Suppressor macrophage treated with lipopolysaccharide for 4 hours (primary cell): ENCODE measurements at regions not wholly inside any gene's neighbourhood (a gene's known extent, or its start where the extent isn't known, plus 50 kb on each side); places are given as distances from the start of the nearest gene placed in this dataset.
"Not testable (repeated sequence)": the region's sequence is repeated elsewhere in the genome, so short reads cannot be mapped to it uniquely, and the experiment has no call there.

ENCODE experiments used
- DNase-seq: peaks from one replicate; pipeline ENCODE4 v3.0.0-alpha.2; 2020

DNA sequence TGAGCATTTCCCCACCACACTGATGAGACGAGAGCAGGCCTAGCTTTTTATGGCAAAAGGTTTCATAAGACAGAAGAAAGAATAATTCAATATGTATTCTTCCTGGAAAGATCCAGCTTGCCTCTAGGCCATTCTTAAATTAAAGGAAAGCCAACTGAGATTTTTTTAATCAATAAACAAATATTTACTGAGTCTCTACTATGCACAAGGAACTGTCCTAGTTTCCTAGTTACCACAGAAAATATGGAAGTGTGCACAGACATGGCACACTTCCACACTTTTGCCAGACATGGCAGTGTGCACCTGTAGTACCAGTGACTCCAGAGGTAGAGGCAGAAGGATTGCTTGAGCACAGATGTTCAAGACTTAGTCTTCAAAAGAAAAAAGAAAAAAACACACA, 281.0 kb downstream of the CETN3 start:
- DNase-seq: no peak

- no peak for DNase-seq
Observed at GRCh38 chr5:90119531-90119971, 290.0 kb downstream of the CETN3 start.

DNA sequence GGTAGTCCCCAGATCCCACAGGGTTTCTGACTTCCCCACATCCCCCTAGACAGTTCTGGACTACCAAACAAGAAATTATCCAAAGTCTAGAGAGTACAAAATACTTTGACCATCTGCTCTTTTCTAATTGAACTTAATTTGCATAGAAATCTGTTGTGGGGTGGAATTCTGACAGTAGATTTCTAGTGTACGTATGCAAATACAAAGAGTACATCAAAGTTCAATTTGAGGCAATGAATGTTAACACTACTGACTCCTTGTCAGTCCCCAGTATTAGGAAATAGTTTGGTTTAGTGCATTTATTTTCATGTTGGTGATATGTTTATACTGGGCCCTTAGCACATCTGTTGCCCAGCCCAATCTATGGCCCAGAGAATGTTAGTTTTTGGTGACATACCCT, 292.6 kb downstream of the CETN3 start:
- DNase-seq: no peak

DNA sequence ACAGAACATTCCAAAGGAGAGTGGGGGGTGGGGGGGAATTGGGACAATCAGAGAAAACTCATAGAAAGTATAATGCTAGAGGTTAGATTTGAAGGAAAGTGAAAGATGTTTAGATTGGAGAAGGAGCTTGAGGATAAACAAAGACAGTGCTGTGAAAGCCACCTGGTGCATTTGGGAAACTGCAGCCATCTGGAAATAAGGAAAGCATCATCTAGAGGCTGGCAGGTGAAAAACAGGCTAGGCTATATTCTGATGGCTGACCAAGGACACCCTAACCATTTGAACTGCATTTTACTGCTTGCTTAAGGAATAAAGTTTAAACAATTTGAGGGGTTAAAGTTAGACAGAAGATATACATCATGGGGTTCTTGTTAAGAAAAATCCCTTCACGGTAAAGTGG, 296.4 kb downstream of the CETN3 start:
- no peak for DNase-seq

DNA sequence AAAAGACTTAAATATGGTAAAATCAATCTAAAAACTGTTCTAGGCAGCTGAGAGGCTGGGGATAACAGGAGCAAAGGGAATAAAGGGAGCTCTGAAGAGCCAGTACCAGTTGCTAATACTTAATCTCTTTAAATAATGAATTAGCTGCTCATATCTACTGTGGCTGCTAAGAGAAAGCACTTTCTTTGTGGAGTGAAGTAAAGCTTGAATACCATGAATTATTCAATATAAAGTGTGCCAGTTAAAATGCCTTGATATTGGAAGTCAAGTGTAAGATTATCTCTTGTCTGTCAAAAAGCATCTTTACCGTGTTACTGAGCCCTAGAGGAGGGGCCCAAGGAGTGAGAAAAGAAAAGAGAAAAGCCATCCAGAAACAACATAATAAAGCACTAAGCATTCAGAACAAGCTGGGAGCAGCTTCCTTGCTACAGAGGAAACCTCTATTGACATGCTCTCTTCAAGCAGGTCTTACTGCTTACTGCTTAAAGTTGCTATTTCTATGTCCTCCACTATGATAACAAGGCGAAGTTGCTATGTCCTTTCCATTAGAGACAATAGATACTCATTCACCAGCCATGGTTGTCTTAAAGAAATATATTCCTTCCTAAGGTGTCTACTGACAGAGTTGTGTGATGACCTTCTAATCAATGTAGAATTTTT, 297.4 kb downstream of the CETN3 start:
- no peak for DNase-seq

DNA sequence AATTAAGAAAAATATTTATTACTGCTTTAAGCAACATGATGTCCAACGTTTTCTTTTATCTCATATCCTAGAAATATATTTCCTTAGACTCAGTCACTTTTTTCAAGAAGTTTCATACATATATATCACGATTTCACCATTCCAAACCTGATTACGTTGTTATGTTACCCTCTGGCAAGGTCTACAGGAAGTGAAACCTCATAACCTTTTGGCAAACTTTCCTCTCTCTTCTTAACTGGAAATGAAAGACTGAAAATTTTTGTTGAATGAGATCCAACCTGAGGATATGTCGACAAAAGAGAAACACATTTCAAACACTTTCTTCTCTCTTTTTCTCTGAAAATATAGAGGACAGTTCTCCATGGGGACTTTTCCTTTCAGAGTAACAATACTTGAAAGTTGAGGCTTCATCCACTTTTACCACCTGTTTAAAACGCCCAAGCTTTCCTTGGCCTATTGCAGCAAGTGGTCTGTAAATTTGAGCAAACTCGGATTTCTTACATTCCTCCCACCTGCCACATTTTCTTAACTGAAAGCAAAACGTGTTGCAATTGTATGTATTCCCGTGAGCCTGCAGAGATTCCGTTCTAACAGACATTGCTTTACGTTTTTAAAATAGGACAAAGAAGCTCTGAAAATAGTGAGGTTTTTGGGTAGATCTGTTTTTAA, 298.1 kb downstream of the CETN3 start:
- peak; percentile 66 for DNase-seq

DNA sequence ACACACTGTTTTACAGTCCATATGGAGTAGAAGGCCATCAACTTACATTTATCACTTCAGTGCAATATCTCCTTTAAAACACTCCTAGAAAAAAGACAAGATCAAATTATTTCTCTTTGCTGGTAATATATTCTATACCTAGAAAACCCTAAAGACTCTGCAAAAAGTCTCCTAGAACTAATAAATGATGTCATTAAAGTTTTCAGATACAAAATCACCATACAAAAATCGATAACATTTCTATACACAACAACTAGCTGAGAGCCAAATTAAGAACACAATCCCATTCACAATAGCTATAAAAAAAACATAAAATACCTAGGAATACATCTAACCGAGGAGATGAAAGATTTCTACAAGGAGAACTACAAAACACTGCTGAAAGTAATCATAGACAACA, 300.3 kb downstream of the CETN3 start:
- no peak for DNase-seq

GRCh38 chr5:90099099-90099498, 310.5 kb downstream of the CETN3 start:
- no peak for DNase-seq

GRCh38 chr5:90097082-90097477, 312.5 kb downstream of the CETN3 start:
- no peak for DNase-seq

- peak; percentile 52 for DNase-seq
Observed at GRCh38 chr5:90096415-90097081, 313.0 kb downstream of the CETN3 start.

DNA sequence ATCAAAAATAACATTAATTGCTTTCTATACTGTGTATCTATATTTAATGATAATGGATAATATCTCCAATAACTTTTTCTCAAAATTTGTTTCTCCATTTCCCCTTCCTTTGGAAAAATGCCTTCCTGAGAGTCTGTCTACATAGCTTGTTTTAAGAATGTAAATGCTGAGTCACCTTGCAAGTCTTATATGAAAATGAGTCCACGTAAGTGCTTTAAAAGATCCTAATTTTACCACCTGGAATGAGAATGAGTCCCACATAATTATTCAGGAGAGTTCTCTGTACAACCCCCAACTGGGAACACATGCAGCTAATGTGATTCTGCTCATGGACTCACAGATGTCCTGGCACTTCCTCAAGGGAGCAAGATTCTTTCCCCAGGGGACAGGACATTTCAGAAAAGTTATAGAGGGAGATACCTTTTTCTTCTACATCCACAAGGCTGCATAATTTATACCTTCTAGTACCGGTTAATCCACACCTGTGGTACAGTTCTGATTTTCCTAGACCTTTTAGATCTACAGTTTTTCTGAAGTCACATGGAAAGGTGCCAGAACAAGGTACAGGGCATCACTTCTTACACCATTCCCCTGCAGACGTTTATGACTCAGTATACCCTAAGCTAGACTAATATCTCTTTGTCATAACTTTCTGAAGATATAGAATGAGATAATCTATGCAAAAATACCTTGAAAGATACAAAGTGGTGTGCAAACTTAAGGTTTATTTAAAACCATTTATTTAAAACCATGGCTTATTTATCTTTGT, 314.1 kb downstream of the CETN3 start:
- no peak for DNase-seq

- no peak for DNase-seq
Observed at GRCh38 chr5:90093751-90094485, 315.6 kb downstream of the CETN3 start.

DNA sequence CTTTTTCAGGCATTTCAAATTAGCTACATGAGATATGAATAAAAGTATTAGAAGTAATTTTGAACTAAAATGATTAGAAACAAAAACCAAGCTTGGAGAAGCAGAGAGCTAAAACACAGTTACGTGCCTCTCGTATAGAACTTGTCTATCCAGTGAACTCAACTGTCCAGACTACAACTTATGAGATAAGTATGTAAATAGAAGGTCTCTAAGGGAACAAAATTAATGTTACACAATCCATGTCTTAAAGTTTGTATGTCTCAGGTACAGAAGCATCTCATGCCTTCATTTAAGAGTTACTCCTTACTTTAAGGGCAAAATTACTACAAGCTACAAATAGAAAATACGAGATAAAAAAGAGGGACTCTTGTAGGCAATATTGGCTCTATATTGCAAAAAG, 316.8 kb downstream of the CETN3 start:
- no peak for DNase-seq

GRCh38 chr5:90084342-90084741, 325.2 kb downstream of the CETN3 start:
- no peak for DNase-seq

GRCh38 chr5:90073026-90073570, 336.5 kb downstream of the CETN3 start:
- DNase-seq: not testable (repeated sequence)

DNA sequence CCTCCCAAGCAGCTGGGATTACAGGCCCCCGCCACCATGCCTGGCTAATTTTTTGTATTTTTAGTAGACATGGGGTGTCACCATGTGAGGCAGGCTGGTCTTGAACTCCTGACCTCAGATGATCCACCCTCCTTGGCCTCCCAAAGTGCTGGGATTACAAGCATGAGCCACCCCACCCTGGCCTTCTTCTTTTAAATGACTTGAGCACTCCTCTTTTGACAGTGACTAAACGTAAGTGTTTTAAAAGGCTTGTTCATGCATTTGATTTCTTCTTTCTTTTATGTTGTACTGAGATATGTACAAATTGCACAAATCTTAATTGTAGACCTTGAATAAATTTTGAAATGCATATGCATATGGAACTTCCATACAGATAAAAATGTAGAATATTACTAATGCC, 337.9 kb downstream of the CETN3 start:
- no peak for DNase-seq

GRCh38 chr5:90071066-90071465, 338.5 kb downstream of the CETN3 start:
- no peak for DNase-seq

- DNase-seq: no peak
Observed at GRCh38 chr5:90066920-90067319, 342.6 kb downstream of the CETN3 start.

- no peak for DNase-seq
Observed at GRCh38 chr5:90056911-90057705, 352.4 kb downstream of the CETN3 start.

DNA sequence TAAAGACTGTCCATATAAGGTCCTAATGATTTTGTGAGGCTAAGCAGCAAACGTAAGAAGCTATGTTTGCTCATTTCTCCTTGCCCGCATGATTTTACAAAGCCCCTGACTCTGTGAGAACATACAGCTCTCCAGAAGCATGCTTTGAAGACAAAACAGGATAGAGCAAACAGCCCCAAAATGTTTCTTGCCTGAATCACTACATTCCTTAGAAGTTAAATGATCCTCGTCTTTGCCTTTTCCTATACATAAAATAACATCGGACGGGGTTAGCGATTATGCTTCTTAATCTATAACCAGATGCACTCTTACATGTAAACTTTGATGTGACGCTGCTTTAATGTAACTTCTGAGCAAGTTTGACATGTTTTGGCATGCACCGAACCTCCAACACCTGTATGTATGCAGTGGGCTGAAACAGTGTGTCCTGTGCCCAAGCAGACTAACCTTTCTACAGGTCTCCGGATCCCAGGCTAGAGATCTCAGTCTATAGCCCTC, 353.7 kb downstream of the CETN3 start:
- DNase-seq: no peak

GRCh38 chr5:90054612-90055011, 354.9 kb downstream of the CETN3 start:
- DNase-seq: no peak
